ENCODE measurements at regions not wholly inside any gene's neighbourhood (a gene's known extent, or its start where the extent isn't known, plus 50 kb on each side); places are given as distances from the start of the nearest gene placed in this dataset.

DNA sequence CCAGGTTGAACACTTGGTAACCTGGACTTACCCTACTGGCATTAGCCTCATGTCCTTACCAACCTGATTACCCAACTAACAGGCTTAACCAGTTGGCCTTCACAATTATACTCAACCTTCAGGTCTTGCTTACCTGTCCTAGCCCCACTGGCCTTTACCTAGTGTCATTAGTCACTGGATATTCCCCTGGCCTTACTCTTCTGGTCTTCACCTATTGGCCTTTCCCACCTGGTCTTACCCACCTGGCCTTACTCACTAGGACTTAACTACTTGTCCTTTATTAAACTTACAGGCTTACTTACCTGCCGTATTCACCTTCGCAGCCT is 131.1 kb upstream of the ZSWIM2 start:
- H4K8ac ChIP-seq (ENCODE audit: low read depth in 2 of 2, low read length in 2 of 2) = no peak overlapping the region
- no peaks in the 10 kb centered on the region for H3K27me3 ChIP-seq (ENCODE audit: control insufficient read depth, insufficient read depth, low read length)
- no peaks in the 10 kb centered on the region for H3K36me3 ChIP-seq (ENCODE audit: control insufficient read depth, insufficient read depth, low read length)
- no CpG with 5 or more reads among the region's 2 CpGs for WGBS, 2 experiments (ENCODE audit: extremely low coverage in 2 of 2, insufficient read length in 1 of 2)
- H3K4ac ChIP-seq (ENCODE audit: low read depth, low read length) = no peak overlapping the region
- CTCF ChIA-PET = no interaction called here
- TF ChIP-seq RFX5 (IDR thresholded peaks at IDR 0.05; ENCODE audit: low read depth, low read length) (no peak), FOS (IDR thresholded peaks at IDR 0.05; ENCODE audit: low read depth, low read length) (no peak), MAFK (IDR thresholded peaks at IDR 0.05; ENCODE audit: low read depth, low read length) (no peak), MAZ (IDR thresholded peaks at IDR 0.05; ENCODE audit: borderline replicate concordance, low read depth, low read length) (no peak), NFE2L2 (IDR thresholded peaks at IDR 0.05; ENCODE audit: low read depth, low read length) (no peak), POLR2A (IDR thresholded peaks at IDR 0.05; ENCODE audit: low read depth, low read length) (no peak), RCOR1 (IDR thresholded peaks at IDR 0.05; ENCODE audit: insufficient replicate concordance, low read length) (no peak), RAD21 (IDR thresholded peaks at IDR 0.05; ENCODE audit: low read length) (no peak), MXI1 (IDR thresholded peaks at IDR 0.05; ENCODE audit: borderline replicate concordance, low read depth, low read length) (no peak), SMC3 (IDR thresholded peaks at IDR 0.05; ENCODE audit: low read depth, low read length) (no peak), BHLHE40 (IDR thresholded peaks at IDR 0.05; ENCODE audit: low read depth, low read length) (no peak), CHD1 (IDR thresholded peaks at IDR 0.05; ENCODE audit: low read depth, low read length) (no peak)
- TF ChIP-seq, protein P1, sequence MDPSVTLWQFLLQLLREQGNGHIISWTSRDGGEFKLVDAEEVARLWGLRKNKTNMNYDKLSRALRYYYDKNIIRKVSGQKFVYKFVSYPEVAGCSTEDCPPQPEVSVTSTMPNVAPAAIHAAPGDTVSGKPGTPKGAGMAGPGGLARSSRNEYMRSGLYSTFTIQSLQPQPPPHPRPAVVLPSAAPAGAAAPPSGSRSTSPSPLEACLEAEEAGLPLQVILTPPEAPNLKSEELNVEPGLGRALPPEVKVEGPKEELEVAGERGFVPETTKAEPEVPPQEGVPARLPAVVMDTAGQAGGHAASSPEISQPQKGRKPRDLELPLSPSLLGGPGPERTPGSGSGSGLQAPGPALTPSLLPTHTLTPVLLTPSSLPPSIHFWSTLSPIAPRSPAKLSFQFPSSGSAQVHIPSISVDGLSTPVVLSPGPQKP (IDR thresholded peaks at IDR 0.05; ENCODE audit: borderline replicate concordance, low read depth, low read length) = no peak
- TF ChIP-seq, protein P2, sequence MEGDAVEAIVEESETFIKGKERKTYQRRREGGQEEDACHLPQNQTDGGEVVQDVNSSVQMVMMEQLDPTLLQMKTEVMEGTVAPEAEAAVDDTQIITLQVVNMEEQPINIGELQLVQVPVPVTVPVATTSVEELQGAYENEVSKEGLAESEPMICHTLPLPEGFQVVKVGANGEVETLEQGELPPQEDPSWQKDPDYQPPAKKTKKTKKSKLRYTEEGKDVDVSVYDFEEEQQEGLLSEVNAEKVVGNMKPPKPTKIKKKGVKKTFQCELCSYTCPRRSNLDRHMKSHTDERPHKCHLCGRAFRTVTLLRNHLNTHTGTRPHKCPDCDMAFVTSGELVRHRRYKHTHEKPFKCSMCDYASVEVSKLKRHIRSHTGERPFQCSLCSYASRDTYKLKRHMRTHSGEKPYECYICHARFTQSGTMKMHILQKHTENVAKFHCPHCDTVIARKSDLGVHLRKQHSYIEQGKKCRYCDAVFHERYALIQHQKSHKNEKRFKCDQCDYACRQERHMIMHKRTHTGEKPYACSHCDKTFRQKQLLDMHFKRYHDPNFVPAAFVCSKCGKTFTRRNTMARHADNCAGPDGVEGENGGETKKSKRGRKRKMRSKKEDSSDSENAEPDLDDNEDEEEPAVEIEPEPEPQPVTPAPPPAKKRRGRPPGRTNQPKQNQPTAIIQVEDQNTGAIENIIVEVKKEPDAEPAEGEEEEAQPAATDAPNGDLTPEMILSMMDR (conservative IDR thresholded peaks at IDR 0.05; ENCODE audit: low read depth, low read length) = no peak
- TF ChIP-seq, protein P3, sequence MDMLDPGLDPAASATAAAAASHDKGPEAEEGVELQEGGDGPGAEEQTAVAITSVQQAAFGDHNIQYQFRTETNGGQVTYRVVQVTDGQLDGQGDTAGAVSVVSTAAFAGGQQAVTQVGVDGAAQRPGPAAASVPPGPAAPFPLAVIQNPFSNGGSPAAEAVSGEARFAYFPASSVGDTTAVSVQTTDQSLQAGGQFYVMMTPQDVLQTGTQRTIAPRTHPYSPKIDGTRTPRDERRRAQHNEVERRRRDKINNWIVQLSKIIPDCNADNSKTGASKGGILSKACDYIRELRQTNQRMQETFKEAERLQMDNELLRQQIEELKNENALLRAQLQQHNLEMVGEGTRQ (IDR thresholded peaks at IDR 0.05; ENCODE audit: low read depth, low read length) = no peak
- no peak overlapping the region for H3K27ac ChIP-seq (ENCODE audit: insufficient read depth, low read length)
- POLR2A ChIA-PET (ENCODE audit: unreplicated experiment) = no interaction called here
- no peak overlapping the region for H3K9ac ChIP-seq (ENCODE audit: low read depth, low read length)
- no peak overlapping the region for H3K4me3 ChIP-seq (ENCODE audit: insufficient read depth, low read depth, low read length)
- no peak overlapping the region for H2AFZ ChIP-seq (replicated peaks; ENCODE audit: low read length, poor library complexity)
- H4K20me1 ChIP-seq (ENCODE audit: insufficient read depth, low read length) = no peaks in the 10 kb centered on the region
- dilution Hi-C loops (cut with HindIII; ENCODE audit: low sequenced_read_pairs, unreplicated experiment) = no loop called here
- no TSS peak for BruUV-seq (replicated peaks)
- intact Hi-C loops (cut with micrococcal nuclease) = no loop called here
- no peak overlapping the region for H3K14ac ChIP-seq (replicated peaks; ENCODE audit: low read depth, low read length)
- no peaks in the 10 kb centered on the region; the same call in 1 of the 2 replicates for H3K9me3 ChIP-seq (ENCODE audit: control insufficient read depth, insufficient read depth, low read length)
- H3K79me1 ChIP-seq (ENCODE audit: low read depth in 1 of 2, low read length in 2 of 2) = no peaks in the 10 kb centered on the region
- H3K4me2 ChIP-seq (ENCODE audit: low read depth, low read length) = no peak overlapping the region
- no peak for ATAC-seq (ENCODE audit: low read depth)
- DNase-seq = no peak
- no peak overlapping the region for H4K5ac ChIP-seq (ENCODE audit: low read depth, low read length)
- H2BK20ac ChIP-seq (ENCODE audit: low read depth, low read length) = no peak overlapping the region
- H3K18ac ChIP-seq (ENCODE audit: low read depth, low read length) = no peak overlapping the region
- no peak overlapping the region for H3K23ac ChIP-seq (ENCODE audit: low read depth, low read length)
- no peak overlapping the region for H2BK120ac ChIP-seq (ENCODE audit: low read depth, low read length)
- no peaks in the 10 kb centered on the region for H3K4me1 ChIP-seq (ENCODE audit: control insufficient read depth, insufficient read depth, low read length)
- no peaks in the 10 kb centered on the region for H3K9me1 ChIP-seq (ENCODE audit: insufficient read depth, low read length)
- no peak overlapping the region for H2AK5ac ChIP-seq (ENCODE audit: low read depth, low read length)
- H4K91ac ChIP-seq (ENCODE audit: insufficient read depth, low read depth, low read length) = no peak overlapping the region
- no peak overlapping the region for H2BK15ac ChIP-seq (ENCODE audit: low read depth, low read length)
- in situ Hi-C loops (cut with MboI; ENCODE audit: low sequenced_read_pairs) = no loop called here
- H3K56ac ChIP-seq (ENCODE audit: extremely low read depth, insufficient read depth, low read length) = no peak overlapping the region
- no peak overlapping the region for H2AK9ac ChIP-seq (replicated peaks; ENCODE audit: low read depth, low read length, poor library complexity)
- no peak overlapping the region for H2BK5ac ChIP-seq (ENCODE audit: low read depth, low read length, poor library complexity, severe bottlenecking)
